HepG2 (cell line): ENCODE measurements at regions not wholly inside any gene's neighbourhood (a gene's known extent, or its start where the extent isn't known, plus 50 kb on each side); places are given as distances from the start of the nearest gene placed in this dataset.
A peak's percentile ranks its signal among the peaks of the same experiment; 100 is the strongest.

Experiments used
- ATAC-seq: fragments of 200-7000 bp; cut with Tn5 transposase; 3 replicates; pipeline ENCODE4 v1.9.1; 2020; ENCODE audit warnings: mild to moderate bottlenecking, moderate library complexity
- BruUV-seq: library from RNA; stranded (reverse); fragments of 400-500 nt; replicated peaks from 2 replicates; lab custom pipeline; 2021; lab: Mats Ljungman, UMichigan
- CTCF ChIA-PET: fragments of 300-600 bp; formaldehyde crosslinking; extraction: SDS; loops from one replicate; lab custom pipeline; 2021; ENCODE audit warnings: low total read pairs, inconsistent platforms, low intra/inter-chr PET ratio; lab: Yijun Ruan, JAX
- POLR2A ChIA-PET: fragments of 350-600 bp; sonication (Branson Sonifier 250); formaldehyde crosslinking; loops from one replicate; lab custom pipeline; 2020; ENCODE audit warnings: antibody characterized with exemption, inconsistent platforms; lab: Yijun Ruan, JAX
- DNase-seq: peaks from one replicate; pipeline ENCODE4 v3.0.0-alpha.2; 2015; ENCODE audit warnings: low spot score
- FAIRE-seq: peaks from 3 replicates; lab custom pipeline; 2011; peaks lifted over from hg19 to GRCh38; lab: Jason Lieb, UNC
- H2AFZ ChIP-seq: one replicate; pipeline ENCODE4 v1.6.1; 2011; ENCODE audit warnings: low read length, inconsistent platforms
- H3K27ac ChIP-seq: fragments of 300-600 bp; 3 replicates; pipeline ENCODE4 v1.8.0; 2011; ENCODE audit warnings: mixed run types, mild to moderate bottlenecking, mixed read lengths, low read length, inconsistent platforms; ENCODE audit not compliant: insufficient read depth; ENCODE audit errors: extremely low read length
- H3K27me3 ChIP-seq, 2 experiments: fragments of 200-600 bp in 1 of 2; 2 replicates in 1 of 2; 3 replicates in 1 of 2; pipeline versions ENCODE4 v1.6.0 to v1.8.0; 2011; ENCODE audit warnings: low read length in 2 of 2, mild to moderate bottlenecking in 2 of 2, moderate library complexity in 2 of 2, inconsistent platforms in 1 of 2; ENCODE audit not compliant: insufficient read depth in 2 of 2, control insufficient read depth in 1 of 2
- H3K36me3 ChIP-seq, 2 experiments: fragments of 200-600 bp in 1 of 2; replicated peaks in 1 of 2; 2 replicates in 1 of 2; 3 replicates in 1 of 2; pipeline versions ENCODE4 v1.5.1 to v1.8.0; 2011; ENCODE audit warnings: low read length in 2 of 2, inconsistent platforms in 1 of 2; ENCODE audit not compliant: insufficient read depth in 2 of 2, control insufficient read depth in 1 of 2
- H3K4me1 ChIP-seq: 2 replicates; pipeline ENCODE4 v1.5.1; 2012; ENCODE audit warnings: low read length, inconsistent platforms; ENCODE audit not compliant: insufficient read depth
- H3K4me2 ChIP-seq: 2 replicates; pipeline ENCODE4 v1.6.0; 2011; ENCODE audit warnings: low read depth, low read length, inconsistent platforms
- H3K4me3 ChIP-seq, 3 experiments: fragments of 200-600 bp in 1 of 3; sonication (generic), shearing (Covaris generic) in 1 of 3; replicated peaks in 1 of 3; 2 replicates each; pipeline ENCODE4 v1.5.1; 2011 to 2016; ENCODE audit warnings: low read length in 3 of 3, inconsistent platforms in 2 of 3, low read depth in 2 of 3, mild to moderate bottlenecking in 2 of 3, control low read depth in 1 of 3, mixed read lengths in 1 of 3; ENCODE audit not compliant: insufficient read depth in 1 of 3
- H3K79me2 ChIP-seq: one replicate; pipeline ENCODE4 v1.6.1; 2011; ENCODE audit warnings: low read length, inconsistent platforms; ENCODE audit not compliant: insufficient read depth
- H3K9ac ChIP-seq: 2 replicates; pipeline ENCODE4 v1.6.0; 2011; ENCODE audit warnings: mild to moderate bottlenecking, low read depth, low read length, inconsistent platforms; ENCODE audit not compliant: insufficient read depth
- H3K9me3 ChIP-seq: 2 replicates; pipeline ENCODE4 v1.5.1; 2012; ENCODE audit warnings: mild to moderate bottlenecking, low read length
- H4K20me1 ChIP-seq: 2 replicates; pipeline ENCODE4 v1.6.0; 2011; ENCODE audit warnings: inconsistent platforms, mild to moderate bottlenecking, low read length, moderate library complexity; ENCODE audit not compliant: insufficient read depth
- JUND ChIP-seq: sonication (generic); formaldehyde crosslinking; IDR thresholded peaks from 2 replicates; pipeline ENCODE4 v1.8.0; 2022; ENCODE audit warnings: mild to moderate bottlenecking, missing genetic modification reagents
- MAF1 ChIP-seq: sonication (generic); formaldehyde crosslinking; IDR thresholded peaks from 2 replicates; pipeline ENCODE4 v1.5.0; 2020; ENCODE audit warnings: missing genetic modification reagents, borderline replicate concordance
- MED13 ChIP-seq: sonication (generic); formaldehyde crosslinking; IDR thresholded peaks from 2 replicates; pipeline ENCODE4 v1.5.0; 2020; ENCODE audit warnings: missing genetic modification reagents
- SP5 ChIP-seq: IDR thresholded peaks from 2 replicates; pipeline ENCODE4 v1.6.1; 2016; ENCODE audit warnings: low read depth, borderline replicate concordance
- TBX2 ChIP-seq: sonication (generic); formaldehyde crosslinking; IDR thresholded peaks from 2 replicates; pipeline ENCODE4 v1.5.0; 2020; ENCODE audit warnings: missing genetic modification reagents, mild to moderate bottlenecking, borderline replicate concordance
- ZBTB1 ChIP-seq: sonication (generic); formaldehyde crosslinking; IDR thresholded peaks from 2 replicates; pipeline ENCODE4 v1.4.0; 2020; ENCODE audit warnings: missing genetic modification reagents, borderline replicate concordance
- ZEB1 ChIP-seq: IDR thresholded peaks from 2 replicates; pipeline ENCODE4 v1.6.1; 2012; ENCODE audit warnings: mild to moderate bottlenecking, low read depth, inconsistent platforms; ENCODE audit not compliant: insufficient replicate concordance
- ZNF280B ChIP-seq: sonication (generic); formaldehyde crosslinking; IDR thresholded peaks from 2 replicates; pipeline ENCODE4 v1.5.0; 2020; ENCODE audit warnings: missing genetic modification reagents, mild to moderate bottlenecking, borderline replicate concordance
- ZNF33B ChIP-seq: sonication (generic); formaldehyde crosslinking; IDR thresholded peaks from 2 replicates; pipeline ENCODE4 v1.5.1; 2020; ENCODE audit warnings: mild to moderate bottlenecking, missing genetic modification reagents
- ZNF503 ChIP-seq: sonication (generic); formaldehyde crosslinking; IDR thresholded peaks from 2 replicates; pipeline ENCODE4 v1.4.0; 2020; ENCODE audit warnings: missing genetic modification reagents
- ZNF556 ChIP-seq: sonication (generic); formaldehyde crosslinking; IDR thresholded peaks from 2 replicates; pipeline ENCODE4 v1.4.0; 2020; ENCODE audit warnings: mild to moderate bottlenecking, missing genetic modification reagents, borderline replicate concordance
- WGBS: methylation state at CpG from one replicate; pipeline ENCODE4 v1.1.6; 2017; ENCODE audit warnings: low lambda C conversion rate; 5-methylcytosine and 5-hydroxymethylcytosine counted together
- in situ Hi-C: cut with HindIII; loops from 2 replicates; pipeline ENCODE4 v1.10.0; 2017; ENCODE audit warnings: low pct_unique_long_range_greater_than_20kb; ENCODE audit not compliant: extremely low pct_ligation_motif_present
- intact Hi-C: fragments of 100-400 bp; cut with micrococcal nuclease; formaldehyde crosslinking; loops from one replicate; pipeline ENCODE4 v1.10.0; 2022; ENCODE audit not compliant: unreplicated experiment
- TF ChIP-seq, protein P1 (sequence below): sonication (generic); formaldehyde crosslinking; IDR thresholded peaks from 2 replicates; pipeline ENCODE4 v1.5.0; 2020; ENCODE audit warnings: mild to moderate bottlenecking, missing genetic modification reagents

GRCh38 chr2:8118940-8119781 lies 562.7 kb upstream of the ID2 start (continued):
- TF ChIP-seq ZNF556 (CRISPR knock-in tag) (no peak), MAF1 (CRISPR knock-in tag) (no peak), SP5 (CRISPR knock-in tag) (0 out of 2 replicates have a peak, but pooled peaks have one; percentile 16)
- TF ChIP-seq, all 625 proteins: peak for 48

DNA sequence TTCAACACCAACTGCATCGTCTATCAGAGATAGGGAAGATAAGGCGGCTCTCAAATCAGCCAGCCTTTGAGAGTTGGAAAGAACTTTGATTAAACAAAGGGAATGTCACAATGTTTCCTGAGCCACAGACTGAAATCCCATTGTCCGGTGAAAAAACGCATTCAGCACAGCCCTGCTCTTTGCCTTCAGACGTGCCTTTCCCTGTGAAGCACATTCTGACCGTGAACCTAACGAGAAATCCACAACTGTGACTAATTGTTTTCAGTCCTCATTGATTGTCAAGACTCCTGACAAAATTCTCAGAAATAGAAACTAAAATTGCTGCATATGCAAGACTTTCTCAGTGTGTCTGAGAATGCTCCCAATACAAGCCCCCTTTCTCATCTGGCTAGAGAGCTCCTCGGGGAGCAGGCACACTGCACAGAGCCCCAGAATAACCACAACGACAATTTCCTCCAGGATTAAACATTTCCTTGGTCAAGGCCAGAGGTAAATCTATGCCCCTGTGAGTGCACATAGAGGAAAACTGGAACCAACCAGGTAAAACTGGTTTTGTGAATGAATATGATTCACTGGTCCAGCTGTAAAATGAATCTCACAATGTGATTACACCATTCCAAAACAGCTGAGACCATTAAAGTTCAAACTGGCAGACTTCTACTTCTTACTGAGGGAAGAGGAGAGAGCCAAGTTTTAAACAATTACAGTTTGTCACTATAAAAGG lies 561.9 kb upstream of the ID2 start:
- ChIA-PET CTCF (no interaction called here), POLR2A (interaction anchor here (0.8 to 2.5 kb wide), 16 partner anchors 11 to 562 kb away, joined by 3 to 36 read pairs (median 4); partner anchors contain the start of gene ID2)
- 0% methylated on average over 9 of the region's 9 CpGs for WGBS
- no peaks in the 10 kb centered on the region for H3K36me3 ChIP-seq
- no peaks in the 10 kb centered on the region for H3K27me3 ChIP-seq
- no peaks in the 10 kb centered on the region for H3K9me3 ChIP-seq
- DNase-seq (peak; percentile 99), FAIRE-seq (peak; percentile 92), ATAC-seq (peak; percentile 93)
- intact Hi-C loops: loop anchor here (1.0 to 2.0 kb wide), 3 partner anchors 17 to 563 kb away; no protein-coding TSS in a partner anchor
- no peaks in the 10 kb centered on the region for H4K20me1 ChIP-seq
- no peaks in the 10 kb centered on the region for H3K79me2 ChIP-seq
- H3K4me1 ChIP-seq: peaks cover 98% of the 10 kb centered on the region
- H3K9ac ChIP-seq: peak overlapping the region; percentile 83
- in situ Hi-C loops: no loop called here
- peak overlapping the region; percentile 72 for H3K4me2 ChIP-seq
- H3K4me3 ChIP-seq: peak overlapping the region; percentile 15 to 53 (median 25); a peak in 4 of 6 replicates
- H3K27ac ChIP-seq: peak overlapping the region; percentile 96
- TSS peak; percentile 99 for BruUV-seq
- peak overlapping the region; percentile 11 for H2AFZ ChIP-seq
- no peak; the same call in none of the 2 replicates for TF ChIP-seq MED13
- no peak; the same call in 1 of the 2 replicates for TF ChIP-seq ZNF33B (CRISPR knock-in tag)
- peak; percentile 74 for TF ChIP-seq ZEB1
- no peak for TF ChIP-seq MAF1 (CRISPR knock-in tag)
- peak; percentile 49; the same call in 1 of the 2 replicates for TF ChIP-seq JUND (CRISPR knock-in tag)
- TF ChIP-seq ZNF503 (CRISPR knock-in tag): peak; percentile 72; the same call in 1 of the 2 replicates
- TF ChIP-seq, protein P1, sequence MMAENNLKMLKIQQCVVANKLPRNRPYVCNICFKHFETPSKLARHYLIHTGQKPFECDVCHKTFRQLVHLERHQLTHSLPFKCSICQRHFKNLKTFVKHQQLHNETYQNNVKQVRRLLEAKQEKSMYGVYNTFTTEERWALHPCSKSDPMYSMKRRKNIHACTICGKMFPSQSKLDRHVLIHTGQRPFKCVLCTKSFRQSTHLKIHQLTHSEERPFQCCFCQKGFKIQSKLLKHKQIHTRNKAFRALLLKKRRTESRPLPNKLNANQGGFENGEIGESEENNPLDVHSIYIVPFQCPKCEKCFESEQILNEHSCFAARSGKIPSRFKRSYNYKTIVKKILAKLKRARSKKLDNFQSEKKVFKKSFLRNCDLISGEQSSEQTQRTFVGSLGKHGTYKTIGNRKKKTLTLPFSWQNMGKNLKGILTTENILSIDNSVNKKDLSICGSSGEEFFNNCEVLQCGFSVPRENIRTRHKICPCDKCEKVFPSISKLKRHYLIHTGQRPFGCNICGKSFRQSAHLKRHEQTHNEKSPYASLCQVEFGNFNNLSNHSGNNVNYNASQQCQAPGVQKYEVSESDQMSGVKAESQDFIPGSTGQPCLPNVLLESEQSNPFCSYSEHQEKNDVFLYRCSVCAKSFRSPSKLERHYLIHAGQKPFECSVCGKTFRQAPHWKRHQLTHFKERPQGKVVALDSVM (CRISPR knock-in tag): no peak
- peak; percentile 97 for TF ChIP-seq TBX2 (CRISPR knock-in tag)
- TF ChIP-seq ZBTB1 (CRISPR knock-in tag): no peak
- TF ChIP-seq ZNF280B (CRISPR knock-in tag): no peak
